H1 (cell line): ENCODE measurements at regions not wholly inside any gene's neighbourhood (a gene's known extent, or its start where the extent isn't known, plus 50 kb on each side); places are given as distances from the start of the nearest gene placed in this dataset.

ENCODE experiments used
- CTCF ChIA-PET: fragments of 300-600 bp; sonication (Branson Sonifier 250); formaldehyde crosslinking; loops from one replicate; lab custom pipeline; 2021; ENCODE audit not compliant: partially characterized antibody; lab: Charles Lee
- POLR2A ChIA-PET: fragments of 300-600 bp; sonication (Branson Sonifier 250); formaldehyde crosslinking; loops from one replicate; lab custom pipeline; 2021; ENCODE audit warnings: inconsistent platforms; ENCODE audit not compliant: partially characterized antibody; lab: Charles Lee
- DNase-seq, 2 experiments: peaks; one replicate each; pipeline versions ENCODE4 v3.0.0 to v3.0.0-alpha.2; 2010 to 2022; ENCODE audit warnings: low spot score in 2 of 2, low read depth in 1 of 2, mixed read lengths in 1 of 2
- FAIRE-seq: peaks from 2 replicates; lab custom pipeline; 2011; peaks lifted over from hg19 to GRCh38; lab: Jason Lieb, UNC
- H2AFZ ChIP-seq: 2 replicates; pipeline ENCODE4 v1.8.1; 2012; ENCODE audit warnings: low read length, inconsistent platforms
- H2AK5ac ChIP-seq: 2 replicates; pipeline ENCODE4 v1.6.1; 2013; ENCODE audit warnings: low read depth, low read length
- H2BK120ac ChIP-seq: replicated peaks from 2 replicates; pipeline ENCODE3; 2013; ENCODE audit warnings: low read depth, low read length, inconsistent platforms
- H2BK12ac ChIP-seq: 2 replicates; pipeline ENCODE4 v1.6.1; 2013; ENCODE audit warnings: low read depth, low read length
- H2BK15ac ChIP-seq: 2 replicates; pipeline ENCODE4 v1.6.1; 2013; ENCODE audit warnings: low read length
- H2BK20ac ChIP-seq: 2 replicates; pipeline ENCODE4 v1.6.1; 2013; ENCODE audit warnings: low read length
- H2BK5ac ChIP-seq: 2 replicates; pipeline ENCODE4 v1.6.1; 2013; ENCODE audit warnings: low read depth, low read length
- H3K14ac ChIP-seq: 2 replicates; pipeline ENCODE4 v1.6.1; 2013; ENCODE audit warnings: inconsistent platforms; ENCODE audit not compliant: insufficient read length
- H3K18ac ChIP-seq: 2 replicates; pipeline ENCODE4 v1.6.1; 2013; ENCODE audit warnings: low read length; ENCODE audit errors: extremely low read depth
- H3K23ac ChIP-seq: 2 replicates; pipeline ENCODE4 v1.6.1; 2013; ENCODE audit warnings: inconsistent platforms; ENCODE audit not compliant: insufficient read length
- H3K23me2 ChIP-seq: 2 replicates; pipeline ENCODE4 v1.6.1; 2013; ENCODE audit warnings: low read depth, low read length
- H3K27ac ChIP-seq: 2 replicates; pipeline ENCODE4 v1.6.1; 2011; ENCODE audit warnings: low read depth, low read length, inconsistent platforms
- H3K27me3 ChIP-seq, 4 experiments: replicated peaks in 1 of 4; 1 replicate in 1 of 4; 2 replicates in 3 of 4; pipeline versions ENCODE4 v1.6.1 to v1.8.1; 2011 to 2013; ENCODE audit warnings: low read length in 3 of 4, mild to moderate bottlenecking in 3 of 4, inconsistent platforms in 2 of 4, mixed read lengths in 2 of 4, moderate library complexity in 1 of 4; ENCODE audit not compliant: control insufficient read depth in 3 of 4, insufficient read depth in 3 of 4; ENCODE audit errors: extremely low read depth in 1 of 4
- H3K36me3 ChIP-seq, 4 experiments: 2 replicates each; pipeline versions ENCODE4 v1.6.1 to v1.8.1; 2011 to 2013; ENCODE audit warnings: mild to moderate bottlenecking in 4 of 4, low read length in 3 of 4, moderate library complexity in 2 of 4, control low read depth in 1 of 4, inconsistent platforms in 1 of 4; ENCODE audit not compliant: insufficient read depth in 4 of 4, control insufficient read depth in 2 of 4
- H3K4ac ChIP-seq: replicated peaks from 2 replicates; pipeline ENCODE3; 2013; ENCODE audit warnings: low read length, low read depth, mixed read lengths, inconsistent platforms; ENCODE audit not compliant: insufficient read length
- H3K4me1 ChIP-seq, 4 experiments: replicated peaks in 1 of 4; 1 replicate in 1 of 4; 2 replicates in 3 of 4; pipeline versions ENCODE4 v1.6.1 to v1.8.1; 2011 to 2013; ENCODE audit warnings: low read length in 3 of 4, inconsistent platforms in 2 of 4, mixed read lengths in 1 of 4; ENCODE audit not compliant: insufficient read depth in 4 of 4, control insufficient read depth in 3 of 4
- H3K4me2 ChIP-seq, 2 experiments: 2 replicates each; pipeline versions ENCODE4 v1.6.1 to v1.8.1; 2011 to 2013; ENCODE audit warnings: low read depth in 2 of 2, low read length in 2 of 2, control low read depth in 1 of 2, inconsistent platforms in 1 of 2, mild to moderate bottlenecking in 1 of 2; ENCODE audit not compliant: insufficient read depth in 1 of 2
- H3K4me3 ChIP-seq, 4 experiments: fragments of 200-600, 300-600 bp in 1 of 4; sonication (generic), shearing (Covaris generic), sonication (Bioruptor Twin) in 1 of 4; 2 replicates each; pipeline versions ENCODE4 v1.5.1 to v1.8.1; 2011 to 2016; ENCODE audit warnings: low read length in 4 of 4, low read depth in 3 of 4, control low read depth in 2 of 4, inconsistent platforms in 2 of 4, mild to moderate bottlenecking in 2 of 4, mixed read lengths in 1 of 4, moderate library complexity in 1 of 4; ENCODE audit not compliant: insufficient read depth in 2 of 4; ENCODE audit errors: extremely low read depth in 1 of 4
- H3K56ac ChIP-seq: replicated peaks from 2 replicates; pipeline ENCODE3; 2013; ENCODE audit warnings: low read depth, mild to moderate bottlenecking, mixed read lengths, low read length, inconsistent platforms; ENCODE audit not compliant: insufficient read length
- H3K79me1 ChIP-seq: 2 replicates; pipeline ENCODE4 v1.6.1; 2013; ENCODE audit warnings: low read depth, low read length, control low read depth
- H3K79me2 ChIP-seq, 2 experiments: 2 replicates each; pipeline versions ENCODE4 v1.6.1 to v1.8.1; 2012 to 2013; ENCODE audit warnings: low read length in 2 of 2, mild to moderate bottlenecking in 2 of 2, inconsistent platforms in 1 of 2; ENCODE audit not compliant: insufficient read depth in 2 of 2, control insufficient read depth in 1 of 2
- H3K9ac ChIP-seq, 4 experiments: replicated peaks in 1 of 4; 1 replicate in 1 of 4; 2 replicates in 3 of 4; pipeline versions ENCODE4 v1.6.1 to v1.8.1; 2011 to 2013; ENCODE audit warnings: low read depth in 3 of 4, low read length in 3 of 4, control low read depth in 2 of 4, mild to moderate bottlenecking in 2 of 4, moderate library complexity in 2 of 4, inconsistent platforms in 1 of 4; ENCODE audit errors: extremely low read depth in 1 of 4
- H3K9me3 ChIP-seq, 2 experiments: 2 replicates each; pipeline versions ENCODE4 v1.6.1 to v1.8.1; 2012 to 2013; ENCODE audit warnings: mild to moderate bottlenecking in 2 of 2, moderate library complexity in 2 of 2, control low read depth in 1 of 2, inconsistent platforms in 1 of 2, low read depth in 1 of 2, low read length in 1 of 2, mixed read lengths in 1 of 2; ENCODE audit not compliant: insufficient read depth in 2 of 2
- H4K20me1 ChIP-seq, 2 experiments: replicated peaks in 1 of 2; 2 replicates each; pipeline versions ENCODE3 to v1.8.1; 2011 to 2013; ENCODE audit warnings: inconsistent platforms in 2 of 2, low read length in 2 of 2, mild to moderate bottlenecking in 1 of 2; ENCODE audit not compliant: insufficient read depth in 2 of 2, control insufficient read depth in 1 of 2
- H4K5ac ChIP-seq: 2 replicates; pipeline ENCODE4 v1.6.1; 2013; ENCODE audit warnings: low read length, low read depth, mixed read lengths, inconsistent platforms; ENCODE audit not compliant: insufficient read length
- H4K8ac ChIP-seq: 2 replicates; pipeline ENCODE4 v1.8.0; 2013; ENCODE audit warnings: mild to moderate bottlenecking, moderate library complexity, low read length, inconsistent platforms; ENCODE audit not compliant: insufficient read depth; ENCODE audit errors: extremely low read depth
- H4K91ac ChIP-seq: replicated peaks from 2 replicates; pipeline ENCODE3; 2013; ENCODE audit warnings: low read length, mixed read lengths, inconsistent platforms; ENCODE audit not compliant: insufficient read length
- BCL11A ChIP-seq, 2 experiments: IDR thresholded peaks; one replicate each; pipeline ENCODE4 v1.6.1; 2011; ENCODE audit warnings: low read depth in 2 of 2, low read length in 2 of 2, mild to moderate bottlenecking in 2 of 2
- CBX8 ChIP-seq: fragments of 300-800, 300-1000 bp; sonication (generic); IDR thresholded peaks from 2 replicates; pipeline ENCODE4 v1.7.1; 2016; ENCODE audit warnings: low read depth, low read length, borderline replicate concordance
- TCF12 ChIP-seq: IDR thresholded peaks from 2 replicates; pipeline ENCODE4 v1.6.1; 2011; ENCODE audit warnings: low read depth, mild to moderate bottlenecking, low read length
- WGBS, 2 experiments: shearing (Covaris generic) in 1 of 2; methylation state at CpG; one replicate each; pipeline versions ENCODE4 v1.1.6 to v1.1.7; 2013 to 2015; ENCODE audit warnings: low lambda C conversion rate in 2 of 2, mixed read lengths in 2 of 2, inconsistent platforms in 1 of 2, low coverage in 1 of 2, missing lambda C conversion rate in 1 of 2; ENCODE audit not compliant: insufficient replicate concordance in 2 of 2, insufficient coverage in 1 of 2, insufficient read length in 1 of 2; ENCODE audit errors: extremely low coverage in 1 of 2, missing lambda C conversion rate in 1 of 2; 5-methylcytosine and 5-hydroxymethylcytosine counted together

DNA sequence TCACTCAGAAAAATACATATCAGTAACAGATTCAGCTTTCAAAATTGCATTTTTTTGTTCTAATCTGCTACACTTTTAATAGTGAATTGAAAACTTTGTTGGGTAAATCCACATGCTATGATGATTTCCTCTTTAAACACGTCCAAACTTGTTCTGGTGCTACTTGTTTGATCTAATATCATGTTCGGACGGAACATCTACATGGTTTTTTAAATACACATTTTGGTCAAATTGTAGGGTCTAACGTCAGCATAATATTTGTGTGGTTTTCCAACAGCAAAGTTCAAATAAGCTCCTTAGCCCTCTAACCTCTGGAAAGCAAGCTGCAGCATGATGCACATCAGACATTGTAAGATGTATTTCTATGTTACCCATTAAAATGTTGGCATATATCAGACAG is 98.5 kb upstream of the OSTN start:
- no peaks in the 10 kb centered on the region for H3K79me2 ChIP-seq
- no peak overlapping the region for H3K4ac ChIP-seq
- no peak overlapping the region for H3K4me3 ChIP-seq
- H2BK15ac ChIP-seq: no peak overlapping the region
- H3K18ac ChIP-seq: no peak overlapping the region
- no peak overlapping the region for H2BK120ac ChIP-seq
- no peak overlapping the region for H4K91ac ChIP-seq
- ChIA-PET CTCF (no interaction called here), POLR2A (no interaction called here)
- no peak overlapping the region for H2BK5ac ChIP-seq
- WGBS, 2 experiments: 85% methylated on average over 4 of the region's 4 CpGs; no CpG with 5 or more reads in 1 of the 2 experiments
- no peak overlapping the region for H3K14ac ChIP-seq
- no peak overlapping the region for H4K5ac ChIP-seq
- H4K8ac ChIP-seq: no peak overlapping the region
- H3K23me2 ChIP-seq: no peaks in the 10 kb centered on the region
- no peaks in the 10 kb centered on the region for H4K20me1 ChIP-seq
- no peak overlapping the region for H3K23ac ChIP-seq
- no peaks in the 10 kb centered on the region for H3K4me1 ChIP-seq
- H3K36me3 ChIP-seq: no peaks in the 10 kb centered on the region
- FAIRE-seq: no peak
- H2BK20ac ChIP-seq: no peak overlapping the region
- no peak overlapping the region for H2AK5ac ChIP-seq
- H2BK12ac ChIP-seq: no peak overlapping the region
- DNase-seq: no peak
- TF ChIP-seq TCF12 (no peak), BCL11A (IDR thresholded peaks at IDR 0.05; ENCODE audit: low read depth in 2 of 2, low read length in 2 of 2) (no peak), CBX8 (no peak)
- no peak overlapping the region for H3K56ac ChIP-seq
- H3K27ac ChIP-seq: no peak overlapping the region
- H3K9ac ChIP-seq: no peak overlapping the region
- H3K4me2 ChIP-seq: no peak overlapping the region
- no peaks in the 10 kb centered on the region for H3K27me3 ChIP-seq
- H2AFZ ChIP-seq: no peak overlapping the region
- no peaks in the 10 kb centered on the region for H3K9me3 ChIP-seq
- H3K79me1 ChIP-seq: no peaks in the 10 kb centered on the region
